ENCODE measurements at regions not wholly inside any gene's neighbourhood (a gene's known extent, or its start where the extent isn't known, plus 50 kb on each side); places are given as distances from the start of the nearest gene placed in this dataset.
A peak's percentile ranks its signal among the peaks of the same experiment; 100 is the strongest.

DNA sequence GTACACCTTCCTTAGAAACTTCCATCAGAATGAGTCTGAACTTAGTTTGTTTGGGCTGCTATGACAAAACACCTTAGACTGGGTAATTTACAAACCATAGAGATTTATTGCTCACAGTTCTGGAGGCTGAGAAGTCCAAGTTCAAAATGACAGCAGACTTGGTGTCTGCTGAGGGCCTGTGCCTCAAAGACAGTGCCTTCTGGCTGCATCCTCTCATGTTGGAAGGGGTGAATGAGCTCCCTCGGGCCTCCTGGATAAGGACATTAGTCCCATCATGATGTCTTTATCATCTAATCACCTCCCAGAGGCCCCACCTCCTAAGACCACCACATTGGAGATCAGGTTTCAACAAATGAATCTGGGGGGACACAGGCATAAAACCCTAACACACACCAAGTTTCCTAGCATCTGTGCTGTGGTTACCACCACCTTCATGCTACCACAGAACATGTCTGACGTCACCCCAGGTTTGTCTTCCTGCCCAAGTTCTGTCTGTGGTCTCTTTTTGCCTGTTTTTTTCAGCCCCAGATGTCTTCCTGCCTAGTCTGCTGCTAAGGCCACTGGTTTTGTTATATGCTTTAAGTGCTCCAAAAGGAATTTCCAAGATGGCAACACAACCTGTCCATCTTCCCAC lies 150.9 kb upstream of the COBL start:
- no peak overlapping the region for H3K27ac ChIP-seq
- TF ChIP-seq, protein P1, sequence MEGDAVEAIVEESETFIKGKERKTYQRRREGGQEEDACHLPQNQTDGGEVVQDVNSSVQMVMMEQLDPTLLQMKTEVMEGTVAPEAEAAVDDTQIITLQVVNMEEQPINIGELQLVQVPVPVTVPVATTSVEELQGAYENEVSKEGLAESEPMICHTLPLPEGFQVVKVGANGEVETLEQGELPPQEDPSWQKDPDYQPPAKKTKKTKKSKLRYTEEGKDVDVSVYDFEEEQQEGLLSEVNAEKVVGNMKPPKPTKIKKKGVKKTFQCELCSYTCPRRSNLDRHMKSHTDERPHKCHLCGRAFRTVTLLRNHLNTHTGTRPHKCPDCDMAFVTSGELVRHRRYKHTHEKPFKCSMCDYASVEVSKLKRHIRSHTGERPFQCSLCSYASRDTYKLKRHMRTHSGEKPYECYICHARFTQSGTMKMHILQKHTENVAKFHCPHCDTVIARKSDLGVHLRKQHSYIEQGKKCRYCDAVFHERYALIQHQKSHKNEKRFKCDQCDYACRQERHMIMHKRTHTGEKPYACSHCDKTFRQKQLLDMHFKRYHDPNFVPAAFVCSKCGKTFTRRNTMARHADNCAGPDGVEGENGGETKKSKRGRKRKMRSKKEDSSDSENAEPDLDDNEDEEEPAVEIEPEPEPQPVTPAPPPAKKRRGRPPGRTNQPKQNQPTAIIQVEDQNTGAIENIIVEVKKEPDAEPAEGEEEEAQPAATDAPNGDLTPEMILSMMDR (IDR thresholded peaks at IDR 0.05; ENCODE audit: low read depth, low read length): no peak
- no peaks in the 10 kb centered on the region for H3K9me3 ChIP-seq (ENCODE audit: severe bottlenecking)
- H3K4me3 ChIP-seq (ENCODE audit: low read depth, low read length): no peak overlapping the region
- no peaks in the 10 kb centered on the region for H3K36me3 ChIP-seq
- no peak for DNase-seq
- no peaks in the 10 kb centered on the region for H3K27me3 ChIP-seq (ENCODE audit: insufficient read depth, low read depth, severe bottlenecking)

DNA sequence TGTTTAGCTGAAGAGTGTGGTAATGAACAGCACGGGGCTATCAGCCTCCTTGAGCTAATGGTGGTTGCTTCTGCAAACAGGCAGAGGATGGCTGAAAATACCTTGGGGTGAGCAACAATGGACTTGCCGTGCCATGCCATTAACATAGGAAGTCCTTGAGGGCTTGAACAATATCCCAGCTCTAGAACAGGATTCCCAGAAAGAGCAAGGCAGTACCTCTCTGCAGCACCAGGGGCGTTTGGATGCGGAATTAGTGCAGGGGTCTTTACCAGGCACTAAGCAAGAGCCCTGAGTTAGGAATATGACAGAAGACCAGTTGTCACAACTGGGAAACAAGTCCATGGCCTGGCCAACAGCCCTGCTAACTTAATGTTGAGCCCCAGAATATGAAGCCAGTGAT lies 143.2 kb upstream of the COBL start:
- no peak for DNase-seq
- no peaks in the 10 kb centered on the region for H3K36me3 ChIP-seq
- H3K27me3 ChIP-seq (ENCODE audit: insufficient read depth, low read depth, severe bottlenecking): no peaks in the 10 kb centered on the region
- TF ChIP-seq, protein P1 (IDR thresholded peaks at IDR 0.05; ENCODE audit: low read depth, low read length): no peak
- H3K27ac ChIP-seq: no peak overlapping the region
- no peak overlapping the region for H3K4me3 ChIP-seq (ENCODE audit: low read depth, low read length)
- no peaks in the 10 kb centered on the region for H3K9me3 ChIP-seq (ENCODE audit: severe bottlenecking)

DNA sequence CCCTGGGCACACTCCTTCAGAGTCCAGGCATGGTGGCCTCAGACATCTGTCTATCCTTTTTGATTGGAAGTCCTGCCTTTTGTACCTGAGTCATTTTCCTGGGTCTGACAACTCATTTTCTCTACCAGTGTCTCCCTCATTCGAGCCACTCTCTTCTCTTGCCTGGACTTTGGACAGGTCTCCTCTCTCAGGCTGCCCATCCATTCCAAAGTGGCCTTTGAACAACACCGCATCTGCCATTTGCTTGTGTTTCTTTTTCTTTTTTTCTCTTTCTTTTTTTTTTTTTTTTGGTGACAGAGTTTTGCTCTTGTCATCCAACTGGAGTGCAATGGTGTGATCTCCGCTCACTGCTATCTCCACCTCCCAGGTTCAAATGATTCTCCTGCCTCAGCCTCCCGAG lies 142.1 kb upstream of the COBL start:
- Histone ChIP-seq H3K27me3 (ENCODE audit: insufficient read depth, low read depth, severe bottlenecking) (no peaks in the 10 kb centered on the region), H3K4me3 (ENCODE audit: low read depth, low read length) (no peak overlapping the region)

DNA sequence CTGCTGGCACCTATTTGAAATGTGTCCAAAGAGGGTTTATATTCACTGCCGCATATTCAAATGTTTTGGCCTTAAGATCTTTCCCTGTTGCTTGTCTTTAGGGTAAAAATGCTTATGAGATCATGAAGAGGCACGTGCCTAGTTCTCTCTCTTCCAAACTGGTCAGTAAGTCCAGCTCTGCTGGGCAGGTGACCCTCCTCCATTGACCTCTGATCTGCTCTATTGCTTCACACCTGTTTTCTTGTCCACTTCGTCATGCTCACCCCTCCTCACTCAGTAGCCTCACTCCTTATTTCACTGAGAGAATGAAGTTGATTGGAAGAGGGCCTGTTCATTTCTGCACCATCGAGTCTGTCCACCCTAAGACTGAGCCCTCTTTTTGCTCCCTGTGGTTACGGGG lies 140.5 kb upstream of the COBL start:
- TF ChIP-seq, protein P1 (IDR thresholded peaks at IDR 0.05; ENCODE audit: low read depth, low read length): no peak
- H3K9me3 ChIP-seq (ENCODE audit: severe bottlenecking): no peaks in the 10 kb centered on the region
- H3K4me3 ChIP-seq (ENCODE audit: low read depth, low read length): no peak overlapping the region
- no peaks in the 10 kb centered on the region for H3K36me3 ChIP-seq
- no peak for DNase-seq
- H3K27ac ChIP-seq: no peak overlapping the region
- H3K27me3 ChIP-seq (ENCODE audit: insufficient read depth, low read depth, severe bottlenecking): no peaks in the 10 kb centered on the region

More for the DNA sequence above, 142.1 kb upstream of the COBL start:
- no peak for DNase-seq
- Histone ChIP-seq H3K36me3 (no peaks in the 10 kb centered on the region), H3K27ac (no peak overlapping the region), H3K9me3 (ENCODE audit: severe bottlenecking) (no peaks in the 10 kb centered on the region)
- TF ChIP-seq, protein P1 (IDR thresholded peaks at IDR 0.05; ENCODE audit: low read depth, low read length): no peak

DNA sequence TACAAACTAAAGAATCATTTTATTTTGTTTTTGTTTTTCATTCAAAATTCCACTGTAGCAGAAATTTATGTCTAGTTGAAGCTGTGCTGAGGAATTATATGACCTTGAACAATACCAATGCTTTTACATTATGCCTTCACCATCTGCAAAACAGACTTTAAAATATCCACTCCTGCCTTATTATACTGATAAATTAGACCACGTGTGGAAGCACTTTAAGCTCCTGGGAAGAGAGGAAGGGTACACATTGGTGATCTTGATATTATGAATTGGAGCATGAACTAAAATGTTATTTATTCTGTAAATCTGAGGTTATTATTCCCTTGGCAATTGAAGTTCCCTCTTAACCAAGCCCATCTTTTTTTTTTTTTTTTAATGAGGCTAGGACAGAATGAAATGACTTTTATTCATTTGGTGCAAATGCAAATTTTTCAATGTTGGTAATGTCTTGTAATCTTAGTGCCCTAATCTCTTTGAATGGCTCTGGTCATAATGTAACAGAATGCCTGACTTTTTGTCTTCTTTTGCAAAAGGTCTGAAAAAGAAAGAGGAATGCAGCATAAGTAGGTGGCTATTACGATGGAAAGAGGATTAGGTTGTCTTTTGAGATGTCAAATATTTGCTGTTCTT lies 139.9 kb upstream of the COBL start:
- Histone ChIP-seq H3K27ac (no peak overlapping the region), H3K9me3 (ENCODE audit: severe bottlenecking) (no peaks in the 10 kb centered on the region), H3K27me3 (ENCODE audit: insufficient read depth, low read depth, severe bottlenecking) (no peaks in the 10 kb centered on the region), H3K4me3 (ENCODE audit: low read depth, low read length) (no peak overlapping the region), H3K36me3 (no peaks in the 10 kb centered on the region)
- no peak for DNase-seq
- TF ChIP-seq, protein P1 (IDR thresholded peaks at IDR 0.05; ENCODE audit: low read depth, low read length): no peak

DNA sequence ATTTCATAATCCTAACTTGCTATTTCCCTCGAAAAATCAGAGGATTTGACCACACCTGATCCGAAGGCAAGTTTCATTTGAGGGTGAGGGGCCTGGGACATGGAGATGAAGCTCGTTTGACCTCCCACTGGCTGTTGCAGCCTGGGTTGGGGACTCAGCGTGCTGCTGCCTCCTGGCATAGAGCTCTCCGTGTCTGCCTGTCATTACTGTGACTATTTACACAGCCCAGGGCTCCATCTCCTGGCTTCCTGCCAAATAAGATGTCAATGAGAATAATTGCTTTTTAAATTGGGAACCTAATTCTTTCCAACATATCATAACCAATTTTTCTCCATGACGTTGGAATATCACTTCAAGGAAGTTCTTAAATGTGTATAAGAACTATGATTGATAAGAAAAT lies 139.3 kb upstream of the COBL start:
- TF ChIP-seq, protein P1 (IDR thresholded peaks at IDR 0.05; ENCODE audit: low read depth, low read length): no peak
- peak; percentile 37 for DNase-seq
- Histone ChIP-seq H3K27ac (no peak overlapping the region), H3K4me3 (ENCODE audit: low read depth, low read length) (no peak overlapping the region), H3K36me3 (no peaks in the 10 kb centered on the region), H3K27me3 (ENCODE audit: insufficient read depth, low read depth, severe bottlenecking) (no peaks in the 10 kb centered on the region), H3K9me3 (ENCODE audit: severe bottlenecking) (no peaks in the 10 kb centered on the region)

Data from WERI-Rb-1 (cell line).